Stimulated activated CD8-positive, alpha-beta memory T cell treated with anti-CD3 and anti-CD28 coated beads, Interleukin-4, amount 100 ng/mL, for 48 hours (primary cell): ENCODE measurements at regions not wholly inside any gene's neighbourhood (a gene's known extent, or its start where the extent isn't known, plus 50 kb on each side); places are given as distances from the start of the nearest gene placed in this dataset.

Experiments used
- DNase-seq: peaks from one replicate; pipeline ENCODE4 v3.0.0-alpha.2; 2020

- no peak for DNase-seq
Observed at GRCh38 chr10:105503714-105504113, 862.6 kb downstream of the SORCS3 start.

- no peak for DNase-seq
Observed at GRCh38 chr10:105502058-105502457, 861.0 kb downstream of the SORCS3 start.

GRCh38 chr10:105494944-105495343 lies 853.9 kb downstream of the SORCS3 start:
- no peak for DNase-seq

- DNase-seq = no peak
Observed at GRCh38 chr10:105494303-105494702, 853.2 kb downstream of the SORCS3 start.

- no peak for DNase-seq
Observed at GRCh38 chr10:105473170-105473569, 832.1 kb downstream of the SORCS3 start.

GRCh38 chr10:105468759-105469158 lies 827.7 kb downstream of the SORCS3 start:
- no peak for DNase-seq

- DNase-seq = no peak
Observed at GRCh38 chr10:105466521-105466920, 825.4 kb downstream of the SORCS3 start.

GRCh38 chr10:105434970-105435369 lies 793.9 kb downstream of the SORCS3 start:
- DNase-seq = no peak

- no peak for DNase-seq
Observed at GRCh38 chr10:105413997-105414396, 772.9 kb downstream of the SORCS3 start.

GRCh38 chr10:105409370-105409769 lies 768.3 kb downstream of the SORCS3 start:
- DNase-seq = no peak

- DNase-seq = no peak
Observed at GRCh38 chr10:105406488-105406887, 765.4 kb downstream of the SORCS3 start.

- DNase-seq = no peak
Observed at GRCh38 chr10:105398202-105398601, 757.1 kb downstream of the SORCS3 start.

- DNase-seq = no peak
Observed at GRCh38 chr10:105391670-105392351, 750.7 kb downstream of the SORCS3 start.

GRCh38 chr10:105387971-105388370 lies 746.9 kb downstream of the SORCS3 start:
- DNase-seq = no peak

- DNase-seq = no peak
Observed at GRCh38 chr10:105383978-105384377, 742.9 kb downstream of the SORCS3 start.

GRCh38 chr10:105370692-105371091 lies 729.6 kb downstream of the SORCS3 start:
- DNase-seq = no peak

- DNase-seq = no peak
Observed at GRCh38 chr10:105359708-105360107, 718.6 kb downstream of the SORCS3 start.

- DNase-seq = no peak
Observed at GRCh38 chr10:105358911-105359310, 717.8 kb downstream of the SORCS3 start.

GRCh38 chr10:105356626-105357025 lies 715.5 kb downstream of the SORCS3 start:
- DNase-seq = no peak

- DNase-seq = no peak
Observed at GRCh38 chr10:105354010-105354409, 712.9 kb downstream of the SORCS3 start.

GRCh38 chr10:105352827-105353226 lies 711.7 kb downstream of the SORCS3 start:
- no peak for DNase-seq

- no peak for DNase-seq
Observed at GRCh38 chr10:105352281-105352680, 711.2 kb downstream of the SORCS3 start.

GRCh38 chr10:105351187-105351586 lies 710.1 kb downstream of the SORCS3 start:
- DNase-seq = no peak

- no peak for DNase-seq
Observed at GRCh38 chr10:105347487-105347886, 706.4 kb downstream of the SORCS3 start.

GRCh38 chr10:105342606-105343005 lies 701.5 kb downstream of the SORCS3 start:
- DNase-seq = no peak
